A549 (cell line): ENCODE measurements at regions not wholly inside any gene's neighbourhood (a gene's known extent, or its start where the extent isn't known, plus 50 kb on each side); places are given as distances from the start of the nearest gene placed in this dataset.

Source experiments
- ATAC-seq, 2 experiments: fragments of 200-7000 bp in 1 of 2; fragments of >200 bp in 1 of 2; cut with Nextera tagmentation in 1 of 2; cut with Tn5 transposase in 1 of 2; 3 replicates each; pipeline versions ENCODE4 v1.8.0 to v1.9.1; 2018 to 2020; ENCODE audit warnings: mild to moderate bottlenecking in 1 of 2, moderate library complexity in 1 of 2
- CTCF ChIA-PET: fragments of 300-600 bp; sonication (Branson Sonifier 250); formaldehyde crosslinking; extraction: SDS; loops from one replicate; lab custom pipeline; 2021; ENCODE audit warnings: antibody characterized with exemption, inconsistent platforms; lab: Yijun Ruan, JAX
- POLR2A ChIA-PET: fragments of 350-600 bp; formaldehyde crosslinking; extraction: SDS; loops from one replicate; lab custom pipeline; 2021; ENCODE audit warnings: antibody characterized with exemption, inconsistent platforms; lab: Yijun Ruan, JAX
- DNase-seq, 2 experiments: peaks; one replicate each; pipeline versions ENCODE4 v3.0.0 to v3.0.0-alpha.2; 2011 to 2016; ENCODE audit warnings: low read depth in 1 of 2, low spot score in 1 of 2
- FAIRE-seq: peaks from 2 replicates; lab custom pipeline; 2011; peaks lifted over from hg19 to GRCh38; lab: Jason Lieb, UNC
- H3K27ac ChIP-seq, 2 experiments: fragments of >200 bp; sonication (Bioruptor Twin); formaldehyde crosslinking; 3 replicates each; pipeline ENCODE4 v1.5.1; 2016 to 2017
- H3K4me1 ChIP-seq: fragments of >200 bp; sonication (Bioruptor Twin); formaldehyde crosslinking; 3 replicates; pipeline ENCODE4 v1.6.1; 2016
- H3K4me2 ChIP-seq: fragments of >200 bp; sonication (Bioruptor Twin); formaldehyde crosslinking; 3 replicates; pipeline ENCODE4 v1.6.1; 2016
- H3K4me3 ChIP-seq: fragments of >200 bp; sonication (Bioruptor Twin); formaldehyde crosslinking; 3 replicates; pipeline ENCODE4 v1.5.1; 2016
- H3K9me3 ChIP-seq: fragments of >200 bp; sonication (Bioruptor Twin); formaldehyde crosslinking; 3 replicates; pipeline ENCODE4 v1.6.1; 2016
- CBX8 ChIP-seq: fragments of 200-600 bp; sonication (generic); IDR thresholded peaks from 2 replicates; pipeline ENCODE4 v1.6.1; 2016
- CHD2 ChIP-seq: fragments of 150-350 bp; IDR thresholded peaks from 2 replicates; pipeline ENCODE4 v1.6.1; 2014; ENCODE audit warnings: low read length; ENCODE audit not compliant: partially characterized antibody
- EHF ChIP-seq: fragments of 250-450 bp; sonication (Bioruptor Pico); IDR thresholded peaks from 2 replicates; pipeline ENCODE4 v1.5.0; 2020; ENCODE audit warnings: mild to moderate bottlenecking
- EP300 ChIP-seq, 2 experiments: fragments of >200 bp; sonication (Bioruptor Twin); formaldehyde crosslinking; IDR thresholded peaks; 2 replicates in 1 of 2; 3 replicates in 1 of 2; pipeline ENCODE4 v1.6.1; 2016 to 2017
- FOSL2 ChIP-seq, 2 experiments: fragments of 450-650 bp in 1 of 2; fragments of >200 bp in 1 of 2; sonication (Bioruptor Twin) in 1 of 2; formaldehyde crosslinking; IDR thresholded peaks; 2 replicates each; pipeline versions ENCODE4 v1.5.0 to v1.6.1; 2016 to 2020; ENCODE audit warnings: mild to moderate bottlenecking in 1 of 2, moderate library complexity in 1 of 2
- HDAC2 ChIP-seq: fragments of 200-600 bp; sonication (generic); IDR thresholded peaks from 2 replicates; pipeline ENCODE4 v1.6.1; 2016
- JUNB ChIP-seq: fragments of >200 bp; sonication (Bioruptor Twin); formaldehyde crosslinking; IDR thresholded peaks from 2 replicates; pipeline ENCODE4 v1.6.1; 2016
- KDM1A ChIP-seq: fragments of 200-600 bp; sonication (generic); IDR thresholded peaks from 2 replicates; pipeline ENCODE4 v1.6.1; 2016; ENCODE audit warnings: low read depth, mild to moderate bottlenecking
- KDM5A ChIP-seq: fragments of 200-600 bp; sonication (generic); IDR thresholded peaks from 2 replicates; pipeline ENCODE4 v1.6.1; 2016; ENCODE audit warnings: antibody characterized with exemption, mild to moderate bottlenecking
- MYC ChIP-seq: IDR thresholded peaks from 2 replicates; pipeline ENCODE4 v1.6.1; 2012; ENCODE audit warnings: mild to moderate bottlenecking, inconsistent platforms, low read length, improper control_type of control experiment, borderline replicate concordance
- NPAS2 ChIP-seq: fragments of 250-450 bp; sonication (Bioruptor Pico); IDR thresholded peaks from 2 replicates; pipeline ENCODE4 v1.8.0; 2022; ENCODE audit warnings: mild to moderate bottlenecking, moderate library complexity, borderline replicate concordance
- PHF8 ChIP-seq: fragments of 200-600 bp; sonication (generic); IDR thresholded peaks from 2 replicates; pipeline ENCODE4 v1.6.1; 2016; ENCODE audit warnings: low read depth, mild to moderate bottlenecking, antibody characterized with exemption, moderate library complexity, borderline replicate concordance
- POLR2A ChIP-seq: IDR thresholded peaks from 2 replicates; pipeline ENCODE4 v1.6.1; 2012; ENCODE audit warnings: mild to moderate bottlenecking, low read length
- RAD21 ChIP-seq, 2 experiments: fragments of >200 bp in 1 of 2; sonication (Bioruptor Twin) in 1 of 2; formaldehyde crosslinking in 1 of 2; IDR thresholded peaks in 1 of 2; conservative IDR thresholded peaks in 1 of 2; 2 replicates in 1 of 2; 3 replicates in 1 of 2; pipeline ENCODE4 v1.6.1; 2012 to 2018; ENCODE audit warnings: inconsistent platforms in 1 of 2
- RNF2 ChIP-seq: fragments of 200-600 bp; sonication (generic); IDR thresholded peaks from 2 replicates; pipeline ENCODE4 v1.6.1; 2016; ENCODE audit warnings: low read depth, mild to moderate bottlenecking, antibody characterized with exemption, moderate library complexity, borderline replicate concordance
- TFCP2L1 ChIP-seq: fragments of 250-450 bp; sonication (Bioruptor Pico); IDR thresholded peaks from 2 replicates; pipeline ENCODE4 v1.5.0; 2021; ENCODE audit warnings: mild to moderate bottlenecking
- ZFP36 ChIP-seq: fragments of 450-650 bp; IDR thresholded peaks from 2 replicates; pipeline ENCODE4 v1.6.1; 2014; ENCODE audit warnings: borderline replicate concordance; ENCODE audit not compliant: partially characterized antibody
- ZNF302 ChIP-seq: fragments of 250-450 bp; sonication (Bioruptor Pico); IDR thresholded peaks from 2 replicates; pipeline ENCODE4 v1.9.0; 2021; ENCODE audit warnings: inconsistent platforms, mild to moderate bottlenecking, moderate library complexity
- ZSCAN20 ChIP-seq: fragments of 250-450 bp; sonication (Bioruptor Pico); IDR thresholded peaks from 2 replicates; pipeline ENCODE4 v1.8.0; 2022; ENCODE audit warnings: mild to moderate bottlenecking, moderate library complexity
- WGBS: methylation state at CpG from one replicate; pipeline ENCODE4 v1.1.6; 2017; ENCODE audit errors: missing lambda C conversion rate; 5-methylcytosine and 5-hydroxymethylcytosine counted together
- TF ChIP-seq, protein P1 (sequence below): fragments of >200 bp; sonication (Bioruptor Twin); formaldehyde crosslinking; IDR thresholded peaks from 2 replicates; pipeline ENCODE4 v1.6.1; 2016
- TF ChIP-seq, protein P2 (sequence below): IDR thresholded peaks from 2 replicates; pipeline ENCODE4 v1.6.1; 2012; ENCODE audit warnings: low read depth, borderline replicate concordance
- TF ChIP-seq, protein P3 (sequence below): fragments of >200 bp; sonication (Bioruptor Twin); formaldehyde crosslinking; IDR thresholded peaks from 3 replicates; pipeline ENCODE4 v1.5.1; 2016

DNA sequence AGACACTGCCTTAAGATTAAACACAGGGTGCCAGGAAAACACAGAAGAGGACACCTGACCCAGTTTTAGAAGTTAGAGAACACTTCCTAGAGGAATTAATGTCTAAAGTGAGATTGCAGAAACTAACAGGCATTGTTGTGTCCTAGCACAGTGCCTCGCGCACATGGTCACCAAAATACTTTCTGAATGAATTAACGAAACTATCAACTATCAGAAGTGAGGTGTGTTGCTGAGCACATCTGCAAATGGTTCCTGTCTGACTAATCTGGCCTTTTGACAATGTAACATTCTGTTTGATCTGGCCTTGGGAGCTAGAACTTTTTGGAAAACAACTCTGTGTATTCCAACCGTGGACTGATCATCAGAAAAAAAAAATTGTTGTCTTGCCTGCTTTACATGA is 556.8 kb upstream of the LCORL start:
- WGBS, result 3% methylated on average over 4 of the region's 4 CpGs
- H3K27ac ChIP-seq, result no peak overlapping the region
- no peak overlapping the region for H3K4me3 ChIP-seq
- CTCF ChIA-PET, result no interaction called here
- no peak for ATAC-seq
- TF ChIP-seq RAD21 (conservative IDR thresholded peaks at IDR 0.05 in 1 of 2, IDR thresholded peaks at IDR 0.05 in 1 of 2) (no peak), RNF2 (no peak), KDM1A (no peak), ZNF302 (CRISPR knock-in tag) (no peak)
- TF ChIP-seq, protein P1, sequence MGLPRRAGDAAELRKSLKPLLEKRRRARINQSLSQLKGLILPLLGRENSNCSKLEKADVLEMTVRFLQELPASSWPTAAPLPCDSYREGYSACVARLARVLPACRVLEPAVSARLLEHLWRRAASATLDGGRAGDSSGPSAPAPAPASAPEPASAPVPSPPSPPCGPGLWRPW, result no peak
- POLR2A ChIA-PET, result no interaction called here
- H3K9me3 ChIP-seq, result no peaks in the 10 kb centered on the region
- no peak for FAIRE-seq
- H3K4me2 ChIP-seq, result no peak overlapping the region
- no peaks in the 10 kb centered on the region for H3K4me1 ChIP-seq
- DNase-seq, result no peak

DNA sequence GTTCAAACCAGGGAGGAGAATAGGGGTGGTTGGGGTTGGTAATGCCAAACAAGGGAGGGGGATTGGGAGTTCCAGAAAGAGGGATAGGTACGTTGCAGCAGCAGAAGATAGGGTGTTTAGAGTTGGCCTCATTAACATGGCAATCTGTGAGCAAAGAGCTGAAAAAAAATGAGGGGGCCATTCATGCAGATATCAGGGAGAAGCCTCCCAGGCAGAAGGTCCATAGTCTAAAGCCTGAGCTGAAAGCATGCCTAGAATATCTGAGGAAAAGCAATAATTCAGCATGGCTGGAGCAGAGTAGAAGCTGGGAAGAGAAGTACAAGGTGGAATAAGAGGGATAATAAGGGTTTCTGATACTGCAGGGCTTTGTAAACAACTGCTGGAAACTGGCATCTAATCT is 550.9 kb upstream of the LCORL start:
- WGBS, result 5% methylated on average over 1 of the region's 1 CpG

DNA sequence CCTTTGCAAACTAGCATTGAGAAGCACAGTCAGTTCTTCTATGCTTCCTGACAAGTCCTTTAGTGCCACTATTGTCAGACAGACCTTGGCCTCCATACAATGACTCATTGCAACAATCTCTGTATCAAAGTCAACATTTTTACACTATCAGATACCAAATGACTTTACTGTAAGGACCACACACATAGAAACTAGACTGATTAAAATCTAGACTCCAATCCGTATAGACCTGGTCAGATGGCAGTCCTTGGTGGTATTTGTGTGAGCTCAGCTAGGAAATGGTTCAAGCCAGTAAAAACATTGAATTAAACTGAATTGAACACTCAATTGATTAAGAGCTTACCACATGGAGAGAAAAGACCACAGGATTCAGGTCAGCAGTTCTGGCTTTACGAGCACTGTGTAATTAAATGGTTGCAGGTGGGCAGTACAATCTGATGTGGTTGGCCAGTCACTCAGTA is 549.8 kb upstream of the LCORL start:
- Histone ChIP-seq H3K4me1 (no peaks in the 10 kb centered on the region), H3K4me2 (no peak overlapping the region), H3K27ac (no peak overlapping the region), H3K4me3 (no peak overlapping the region), H3K9me3 (no peaks in the 10 kb centered on the region)
- 0% methylated on average over 2 of the region's 2 CpGs for WGBS
- DNase-seq (no peak), ATAC-seq (no peak), FAIRE-seq (no peak)
- POLR2A ChIA-PET, result no interaction called here
- CTCF ChIA-PET, result no interaction called here
- no peak for TF ChIP-seq EHF (CRISPR knock-in tag)
- TF ChIP-seq JUNB, result no peak
- no peak for TF ChIP-seq CBX8
- no peak for TF ChIP-seq ZFP36
- TF ChIP-seq CHD2, result no peak
- TF ChIP-seq, protein P2, sequence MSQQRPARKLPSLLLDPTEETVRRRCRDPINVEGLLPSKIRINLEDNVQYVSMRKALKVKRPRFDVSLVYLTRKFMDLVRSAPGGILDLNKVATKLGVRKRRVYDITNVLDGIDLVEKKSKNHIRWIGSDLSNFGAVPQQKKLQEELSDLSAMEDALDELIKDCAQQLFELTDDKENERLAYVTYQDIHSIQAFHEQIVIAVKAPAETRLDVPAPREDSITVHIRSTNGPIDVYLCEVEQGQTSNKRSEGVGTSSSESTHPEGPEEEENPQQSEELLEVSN, result no peak
- no peak for TF ChIP-seq HDAC2
- no peak for TF ChIP-seq PHF8

More for the DNA sequence above, 550.9 kb upstream of the LCORL start:
- Histone ChIP-seq H3K27ac (no peak overlapping the region), H3K4me2 (no peak overlapping the region), H3K9me3 (no peaks in the 10 kb centered on the region), H3K4me3 (no peak overlapping the region), H3K4me1 (no peaks in the 10 kb centered on the region)
- no peak for FAIRE-seq
- POLR2A ChIA-PET, result no interaction called here
- CTCF ChIA-PET, result no interaction called here
- no peak for ATAC-seq
- DNase-seq, result no peak
- no peak for TF ChIP-seq MYC
- TF ChIP-seq TFCP2L1, result no peak
- TF ChIP-seq POLR2A, result no peak
- no peak for TF ChIP-seq PHF8
- no peak for TF ChIP-seq KDM5A
- TF ChIP-seq, protein P3, sequence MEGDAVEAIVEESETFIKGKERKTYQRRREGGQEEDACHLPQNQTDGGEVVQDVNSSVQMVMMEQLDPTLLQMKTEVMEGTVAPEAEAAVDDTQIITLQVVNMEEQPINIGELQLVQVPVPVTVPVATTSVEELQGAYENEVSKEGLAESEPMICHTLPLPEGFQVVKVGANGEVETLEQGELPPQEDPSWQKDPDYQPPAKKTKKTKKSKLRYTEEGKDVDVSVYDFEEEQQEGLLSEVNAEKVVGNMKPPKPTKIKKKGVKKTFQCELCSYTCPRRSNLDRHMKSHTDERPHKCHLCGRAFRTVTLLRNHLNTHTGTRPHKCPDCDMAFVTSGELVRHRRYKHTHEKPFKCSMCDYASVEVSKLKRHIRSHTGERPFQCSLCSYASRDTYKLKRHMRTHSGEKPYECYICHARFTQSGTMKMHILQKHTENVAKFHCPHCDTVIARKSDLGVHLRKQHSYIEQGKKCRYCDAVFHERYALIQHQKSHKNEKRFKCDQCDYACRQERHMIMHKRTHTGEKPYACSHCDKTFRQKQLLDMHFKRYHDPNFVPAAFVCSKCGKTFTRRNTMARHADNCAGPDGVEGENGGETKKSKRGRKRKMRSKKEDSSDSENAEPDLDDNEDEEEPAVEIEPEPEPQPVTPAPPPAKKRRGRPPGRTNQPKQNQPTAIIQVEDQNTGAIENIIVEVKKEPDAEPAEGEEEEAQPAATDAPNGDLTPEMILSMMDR, result no peak
- TF ChIP-seq ZSCAN20, result no peak
- TF ChIP-seq CHD2, result no peak
- TF ChIP-seq EP300 (IDR thresholded peaks at IDR 0.05), result no peak
- no peak for TF ChIP-seq FOSL2 (IDR thresholded peaks at IDR 0.05)
- TF ChIP-seq FOSL2 (CRISPR knock-in tag; IDR thresholded peaks at IDR 0.05), result no peak
- no peak for TF ChIP-seq NPAS2
